Common myeloid progenitor, CD34-positive (primary cell): ENCODE measurements at regions not wholly inside any gene's neighbourhood (a gene's known extent, or its start where the extent isn't known, plus 50 kb on each side); places are given as distances from the start of the nearest gene placed in this dataset.

Experiments used
- CTCF ChIA-PET: fragments of 350-600 bp; sonication (Branson Sonifier 250); formaldehyde crosslinking; loops from one replicate; lab custom pipeline; 2021; ENCODE audit warnings: antibody characterized with exemption; lab: Charles Lee
- POLR2A ChIA-PET: fragments of 350-600 bp; sonication (Branson Sonifier 250); formaldehyde crosslinking; loops from one replicate; lab custom pipeline; 2021; ENCODE audit warnings: antibody characterized with exemption; lab: Charles Lee
- DNase-seq, 3 donors: peaks; one replicate each; pipeline versions ENCODE4 v3.0.0 to v3.0.0-alpha.2; 2013
- H3K27ac ChIP-seq, 2 experiments: 1 replicate in 1 of 2; 2 replicates in 1 of 2; pipeline ENCODE4 v1.7.0; 2013; ENCODE audit warnings: inconsistent platforms in 2 of 2, low read length in 2 of 2, mild to moderate bottlenecking in 2 of 2, low read depth in 1 of 2, moderate library complexity in 1 of 2; ENCODE audit not compliant: severe bottlenecking in 2 of 2, insufficient read depth in 1 of 2, poor library complexity in 1 of 2
- H3K27me3 ChIP-seq, 5 experiments: replicated peaks in 2 of 5; 1 replicate in 3 of 5; 2 replicates in 2 of 5; pipeline versions ENCODE4 v1.6.1 to v1.7.0; 2013; ENCODE audit warnings: low read length in 4 of 5, mild to moderate bottlenecking in 2 of 5, moderate library complexity in 2 of 5, inconsistent platforms in 1 of 5; ENCODE audit not compliant: insufficient read depth in 5 of 5, control insufficient read depth in 4 of 5
- H3K36me3 ChIP-seq, 4 experiments: 1 replicate in 2 of 4; 2 replicates in 2 of 4; pipeline versions ENCODE4 v1.6.1 to v1.7.0; 2013; ENCODE audit warnings: low read length in 3 of 4, control low read depth in 1 of 4, mild to moderate bottlenecking in 1 of 4; ENCODE audit not compliant: control insufficient read depth in 4 of 4, insufficient read depth in 4 of 4
- H3K4me1 ChIP-seq, 4 experiments: 1 replicate in 3 of 4; 2 replicates in 1 of 4; pipeline versions ENCODE4 v1.6.1 to v1.7.1; 2013; ENCODE audit warnings: low read length in 3 of 4, mild to moderate bottlenecking in 3 of 4, control low read depth in 1 of 4, inconsistent platforms in 1 of 4, moderate library complexity in 1 of 4; ENCODE audit not compliant: control insufficient read depth in 4 of 4, insufficient read depth in 4 of 4; ENCODE audit errors: control extremely low read depth in 1 of 4
- H3K4me3 ChIP-seq, 7 experiments: 1 replicate in 4 of 7; 2 replicates in 3 of 7; pipeline versions ENCODE4 v1.5.1 to v1.7.0; 2013; ENCODE audit warnings: mild to moderate bottlenecking in 7 of 7, low read length in 6 of 7, moderate library complexity in 6 of 7, inconsistent platforms in 2 of 7, low read depth in 2 of 7, control low read depth in 1 of 7; ENCODE audit not compliant: insufficient read depth in 4 of 7, control insufficient read depth in 1 of 7; ENCODE audit errors: extremely low read depth in 1 of 7
- H3K9me3 ChIP-seq, 5 experiments: 1 replicate in 4 of 5; 2 replicates in 1 of 5; pipeline versions ENCODE4 v1.6.1 to v1.7.1; 2013; ENCODE audit warnings: low read length in 4 of 5, mild to moderate bottlenecking in 2 of 5, inconsistent platforms in 1 of 5, low read depth in 1 of 5, moderate library complexity in 1 of 5; ENCODE audit not compliant: control insufficient read depth in 4 of 5, insufficient read depth in 2 of 5; ENCODE audit errors: control extremely low read depth in 1 of 5
- WGBS: methylation state at CpG from one replicate; pipeline ENCODE4 v1.1.5; 2013; ENCODE audit not compliant: insufficient coverage; 5-methylcytosine and 5-hydroxymethylcytosine counted together

DNA sequence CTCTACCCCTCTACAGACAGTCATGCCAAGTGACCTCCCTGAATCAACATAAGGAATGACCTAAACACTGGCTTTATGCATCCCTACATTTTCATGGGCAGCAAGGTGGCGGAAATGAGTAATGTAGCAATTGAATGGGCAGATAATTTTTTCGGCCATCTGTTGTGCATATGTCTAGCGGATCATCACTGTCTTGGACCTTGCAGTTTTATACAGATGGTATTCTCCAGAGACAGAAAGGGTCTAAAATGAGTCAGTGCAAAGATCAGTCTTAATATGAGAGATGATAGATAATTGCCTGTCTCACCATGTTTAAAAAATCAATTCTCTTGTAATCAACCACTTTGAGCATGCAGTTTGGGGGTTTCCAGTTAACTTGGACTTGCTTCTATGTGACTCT, 177.3 kb upstream of the DKK2 start:
- POLR2A ChIA-PET = no interaction called here
- DNase-seq = no peak
- Histone ChIP-seq H3K9me3 (no peaks in the 10 kb centered on the region), H3K4me1 (no peaks in the 10 kb centered on the region), H3K36me3 (no peaks in the 10 kb centered on the region), H3K27ac (no peak overlapping the region), H3K4me3 (no peak overlapping the region), H3K27me3 (no peaks in the 10 kb centered on the region)
- CTCF ChIA-PET = no interaction called here
- WGBS = 100% methylated on average over 1 of the region's 3 CpGs

DNA sequence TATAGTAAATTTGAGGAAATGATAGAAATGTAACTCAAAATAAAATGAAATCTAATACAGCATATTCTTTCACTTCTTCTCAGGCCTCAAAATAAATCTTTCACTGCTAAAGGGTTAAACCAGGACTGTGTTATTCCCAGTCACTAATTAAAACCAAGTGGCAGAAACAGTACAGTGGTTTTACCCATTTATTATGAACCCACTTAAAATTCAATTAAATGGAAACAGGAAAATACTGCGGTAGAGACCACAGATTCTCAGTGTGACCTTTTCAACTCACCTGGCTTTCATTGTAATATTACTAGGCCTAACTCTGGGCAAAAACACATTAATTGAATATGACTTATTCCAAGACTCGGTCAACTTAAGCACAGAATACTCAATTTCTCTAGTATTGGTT, 176.5 kb upstream of the DKK2 start:
- POLR2A ChIA-PET = no interaction called here
- H3K27me3 ChIP-seq = no peaks in the 10 kb centered on the region
- H3K9me3 ChIP-seq = no peaks in the 10 kb centered on the region
- H3K4me3 ChIP-seq = no peak overlapping the region
- 100% methylated on average over 1 of the region's 2 CpGs for WGBS
- no peaks in the 10 kb centered on the region for H3K36me3 ChIP-seq
- H3K4me1 ChIP-seq = no peaks in the 10 kb centered on the region
- no peak for DNase-seq
- CTCF ChIA-PET = no interaction called here
- no peak overlapping the region for H3K27ac ChIP-seq

DNA sequence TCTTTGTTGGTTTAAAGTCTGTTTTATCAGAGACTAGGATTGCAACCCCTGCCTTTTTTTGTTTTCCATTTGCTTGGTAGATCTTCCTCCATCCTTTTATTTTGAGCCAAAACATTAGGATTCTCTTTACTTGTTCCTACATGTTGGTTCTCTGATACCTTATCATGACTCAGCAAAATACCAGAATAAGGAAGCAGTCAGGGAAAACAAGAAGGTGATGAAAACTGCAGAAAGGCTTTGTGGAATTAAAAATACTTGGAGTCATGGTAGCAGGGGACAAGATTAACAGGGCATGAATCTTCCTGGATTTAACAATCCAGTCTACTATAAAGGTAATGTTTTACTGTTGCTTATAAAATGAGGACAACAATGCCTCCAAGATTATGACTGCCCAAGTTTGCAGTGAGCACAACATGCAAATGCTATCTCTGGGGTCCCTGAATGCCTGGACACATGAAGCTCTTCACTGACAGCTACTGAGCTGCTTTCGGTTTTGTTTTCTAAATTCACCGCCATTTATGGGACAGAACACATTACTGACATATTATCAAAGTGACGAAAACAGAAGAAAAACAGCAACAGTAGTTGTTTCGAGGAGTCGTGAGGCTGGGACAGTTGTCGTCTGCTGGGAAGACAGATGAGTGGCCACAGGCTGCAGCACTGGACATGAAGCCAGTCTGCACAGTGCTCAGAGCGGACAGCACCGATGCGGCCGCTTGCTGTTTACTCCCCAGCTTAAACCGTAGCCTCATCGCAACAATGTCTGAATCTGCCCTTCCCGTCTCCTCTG, 174.5 kb upstream of the DKK2 start:
- Histone ChIP-seq H3K9me3 (no peaks in the 10 kb centered on the region), H3K27ac (no peak overlapping the region), H3K4me1 (no peaks in the 10 kb centered on the region), H3K36me3 (no peaks in the 10 kb centered on the region), H3K4me3 (no peak overlapping the region), H3K27me3 (no peaks in the 10 kb centered on the region)
- DNase-seq = no peak
- ChIA-PET CTCF (no interaction called here), POLR2A (no interaction called here)
- WGBS = 93% methylated on average over 13 of the region's 13 CpGs

DNA sequence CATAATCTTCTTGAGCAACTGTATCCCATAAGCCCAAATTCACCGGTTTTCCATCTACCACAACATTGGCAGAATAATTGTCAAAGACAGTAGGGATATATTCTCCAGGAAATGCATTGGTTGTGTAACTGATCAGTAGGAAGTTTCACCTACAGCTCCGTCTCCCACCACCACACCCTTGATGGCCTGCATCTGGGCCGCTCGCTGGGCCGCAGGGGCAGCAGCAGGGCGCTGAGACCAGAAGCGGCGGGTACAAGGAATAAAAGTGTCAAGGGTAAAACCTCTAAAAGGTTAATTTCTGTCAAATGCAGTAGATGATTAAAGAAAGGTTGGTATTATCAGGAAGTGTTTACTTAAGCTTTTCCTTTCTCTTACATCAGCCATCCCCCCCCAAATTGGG, 167.6 kb upstream of the DKK2 start:
- Histone ChIP-seq H3K36me3 (no peaks in the 10 kb centered on the region), H3K9me3 (no peaks in the 10 kb centered on the region), H3K27ac (no peak overlapping the region), H3K4me3 (no peak overlapping the region), H3K4me1 (no peaks in the 10 kb centered on the region), H3K27me3 (no peaks in the 10 kb centered on the region)
- WGBS = 100% methylated on average over 1 of the region's 8 CpGs
- POLR2A ChIA-PET = no interaction called here
- DNase-seq = no peak
- CTCF ChIA-PET = no interaction called here

DNA sequence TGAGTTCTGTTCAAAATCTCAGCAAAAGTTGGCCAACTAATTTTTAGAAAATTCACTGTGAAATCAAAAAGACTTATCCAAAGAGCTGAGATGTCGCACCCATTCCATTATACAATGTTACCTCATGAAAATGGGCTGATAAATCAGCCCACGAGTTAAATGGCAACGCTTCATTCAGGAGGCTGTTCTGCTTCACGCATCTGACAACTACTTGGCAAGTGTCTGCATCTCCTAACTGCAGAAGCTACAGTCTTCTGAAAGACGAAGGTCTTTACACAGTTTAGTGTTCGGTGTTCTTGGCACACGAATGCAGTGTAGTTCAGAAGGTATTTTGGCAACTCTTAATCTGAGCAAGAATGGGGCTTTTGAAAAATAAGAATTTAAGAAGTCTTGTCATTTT, 166.6 kb upstream of the DKK2 start:
- H3K27me3 ChIP-seq = no peaks in the 10 kb centered on the region
- H3K4me1 ChIP-seq = no peaks in the 10 kb centered on the region
- no peak overlapping the region for H3K27ac ChIP-seq
- no peaks in the 10 kb centered on the region for H3K9me3 ChIP-seq
- POLR2A ChIA-PET = no interaction called here
- no peaks in the 10 kb centered on the region for H3K36me3 ChIP-seq
- CTCF ChIA-PET = no interaction called here
- H3K4me3 ChIP-seq = no peak overlapping the region
- no peak for DNase-seq
- WGBS = 92% methylated on average over 6 of the region's 7 CpGs

DNA sequence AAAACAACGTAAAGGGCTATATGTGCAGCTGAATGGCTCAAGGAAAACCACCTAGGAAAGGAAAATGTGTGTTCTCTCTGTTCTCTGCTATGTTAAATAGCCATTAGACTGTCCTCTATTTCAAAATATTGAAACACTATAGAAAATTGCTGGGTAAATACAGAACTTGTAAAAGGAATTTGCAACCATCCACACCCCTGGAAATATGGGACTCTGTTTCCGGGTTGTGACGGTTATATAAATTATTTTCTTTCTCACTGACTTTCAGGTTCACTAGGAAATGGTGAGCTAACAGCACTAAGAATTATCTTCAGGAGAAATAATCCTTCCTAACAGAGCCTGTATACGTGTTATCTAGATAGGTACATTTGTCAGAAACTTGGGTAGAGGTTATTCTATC, 161.0 kb upstream of the DKK2 start:
- 77% methylated on average over 3 of the region's 4 CpGs for WGBS
- ChIA-PET CTCF (no interaction called here), POLR2A (no interaction called here)
- Histone ChIP-seq H3K4me3 (no peak overlapping the region), H3K4me1 (no peaks in the 10 kb centered on the region), H3K36me3 (no peaks in the 10 kb centered on the region), H3K27me3 (no peaks in the 10 kb centered on the region), H3K9me3 (no peaks in the 10 kb centered on the region), H3K27ac (no peak overlapping the region)
- no peak for DNase-seq

DNA sequence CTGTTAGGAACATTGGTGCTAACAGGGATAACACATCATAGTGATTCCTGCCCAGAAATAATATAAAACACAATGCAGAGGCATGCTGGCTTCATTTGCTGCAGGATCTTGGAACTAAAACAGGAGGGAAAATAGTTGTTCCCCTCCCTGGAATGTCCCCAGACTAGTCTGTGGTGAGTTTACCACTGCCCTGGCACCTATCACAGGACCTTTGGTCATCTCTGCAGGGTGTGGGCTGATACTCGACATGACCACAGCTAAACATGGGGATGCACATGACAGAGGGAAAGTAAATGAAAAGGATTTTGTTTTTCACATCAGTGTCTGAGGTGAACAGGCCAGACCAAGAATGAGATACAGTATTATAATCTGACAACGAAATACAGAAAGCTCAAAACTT, 160.2 kb upstream of the DKK2 start:
- H3K4me1 ChIP-seq = no peaks in the 10 kb centered on the region
- DNase-seq = no peak
- POLR2A ChIA-PET = no interaction called here
- CTCF ChIA-PET = interaction anchor here (0.6 kb wide), 1 partner anchor 233 kb away, joined by 3 read pairs; no protein-coding TSS in a partner anchor
- no peaks in the 10 kb centered on the region for H3K36me3 ChIP-seq
- no peaks in the 10 kb centered on the region for H3K27me3 ChIP-seq
- no peaks in the 10 kb centered on the region for H3K9me3 ChIP-seq
- H3K27ac ChIP-seq = no peak overlapping the region
- no peak overlapping the region for H3K4me3 ChIP-seq
- WGBS = 90% methylated on average over 2 of the region's 2 CpGs
